HFFc6 (cell line): ENCODE measurements at regions not wholly inside any gene's neighbourhood (a gene's known extent, or its start where the extent isn't known, plus 50 kb on each side); places are given as distances from the start of the nearest gene placed in this dataset.

Experiments
- DNase-seq: peaks from one replicate; pipeline ENCODE4 v3.0.0-alpha.2; 2018
- H3K27ac Mint-ChIP-seq: 2 replicates; pipeline ENCODE4 v1.8.0; 2020; ENCODE audit warnings: mild to moderate bottlenecking, mixed read lengths
- H3K27me3 Mint-ChIP-seq: 2 replicates; pipeline ENCODE4 v1.8.0; 2021; ENCODE audit warnings: mild to moderate bottlenecking, moderate library complexity, mixed read lengths; ENCODE audit not compliant: insufficient read depth
- H3K36me3 Mint-ChIP-seq: 2 replicates; pipeline ENCODE4 v1.8.0; 2021; ENCODE audit warnings: low read depth, mixed read lengths
- H3K4me1 Mint-ChIP-seq: 2 replicates; pipeline ENCODE4 v1.8.0; 2020; ENCODE audit warnings: low read depth, mixed read lengths
- H3K4me3 Mint-ChIP-seq: 2 replicates; pipeline ENCODE4 v1.8.0; 2020; ENCODE audit warnings: mild to moderate bottlenecking, moderate library complexity, mixed read lengths
- H3K9me3 Mint-ChIP-seq: 2 replicates; pipeline ENCODE4 v1.8.0; 2020; ENCODE audit warnings: mild to moderate bottlenecking, mixed read lengths
- TF ChIP-seq, protein P1 (sequence below): fragments of 200-600 bp; sonication (generic); IDR thresholded peaks from 2 replicates; pipeline ENCODE4 v1.5.0; 2021; ENCODE audit warnings: antibody characterized with exemption, mild to moderate bottlenecking

DNA sequence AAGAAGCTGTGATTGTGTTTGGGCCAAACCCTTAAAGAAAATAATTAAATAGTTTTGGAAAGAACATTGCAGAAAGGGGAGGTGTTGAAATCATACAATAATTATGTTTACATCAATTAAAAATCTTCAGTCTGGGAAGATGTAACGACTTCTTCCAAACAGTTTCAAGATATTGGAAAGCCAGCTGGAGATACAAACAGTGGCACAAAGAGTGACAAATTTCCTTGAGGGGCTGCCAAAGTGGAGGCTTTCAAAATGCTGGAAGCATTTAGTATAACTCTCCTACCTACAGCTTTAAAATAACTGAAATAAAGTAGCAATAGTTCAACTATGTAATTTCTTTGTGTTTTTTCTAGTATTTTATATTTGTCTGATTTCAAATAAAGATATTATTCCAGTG, 405.0 kb downstream of the DNAJB9 start:
- no peaks in the 10 kb centered on the region for H3K4me1 Mint-ChIP-seq
- no peak for DNase-seq
- H3K27ac Mint-ChIP-seq = no peak overlapping the region
- H3K27me3 Mint-ChIP-seq = no peaks in the 10 kb centered on the region; the same call in 1 of the 2 replicates
- peaks cover 31% of the 10 kb centered on the region for H3K9me3 Mint-ChIP-seq
- TF ChIP-seq, protein P1, sequence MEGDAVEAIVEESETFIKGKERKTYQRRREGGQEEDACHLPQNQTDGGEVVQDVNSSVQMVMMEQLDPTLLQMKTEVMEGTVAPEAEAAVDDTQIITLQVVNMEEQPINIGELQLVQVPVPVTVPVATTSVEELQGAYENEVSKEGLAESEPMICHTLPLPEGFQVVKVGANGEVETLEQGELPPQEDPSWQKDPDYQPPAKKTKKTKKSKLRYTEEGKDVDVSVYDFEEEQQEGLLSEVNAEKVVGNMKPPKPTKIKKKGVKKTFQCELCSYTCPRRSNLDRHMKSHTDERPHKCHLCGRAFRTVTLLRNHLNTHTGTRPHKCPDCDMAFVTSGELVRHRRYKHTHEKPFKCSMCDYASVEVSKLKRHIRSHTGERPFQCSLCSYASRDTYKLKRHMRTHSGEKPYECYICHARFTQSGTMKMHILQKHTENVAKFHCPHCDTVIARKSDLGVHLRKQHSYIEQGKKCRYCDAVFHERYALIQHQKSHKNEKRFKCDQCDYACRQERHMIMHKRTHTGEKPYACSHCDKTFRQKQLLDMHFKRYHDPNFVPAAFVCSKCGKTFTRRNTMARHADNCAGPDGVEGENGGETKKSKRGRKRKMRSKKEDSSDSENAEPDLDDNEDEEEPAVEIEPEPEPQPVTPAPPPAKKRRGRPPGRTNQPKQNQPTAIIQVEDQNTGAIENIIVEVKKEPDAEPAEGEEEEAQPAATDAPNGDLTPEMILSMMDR = no peak
- no peak overlapping the region for H3K4me3 Mint-ChIP-seq
- no peaks in the 10 kb centered on the region for H3K36me3 Mint-ChIP-seq

DNA sequence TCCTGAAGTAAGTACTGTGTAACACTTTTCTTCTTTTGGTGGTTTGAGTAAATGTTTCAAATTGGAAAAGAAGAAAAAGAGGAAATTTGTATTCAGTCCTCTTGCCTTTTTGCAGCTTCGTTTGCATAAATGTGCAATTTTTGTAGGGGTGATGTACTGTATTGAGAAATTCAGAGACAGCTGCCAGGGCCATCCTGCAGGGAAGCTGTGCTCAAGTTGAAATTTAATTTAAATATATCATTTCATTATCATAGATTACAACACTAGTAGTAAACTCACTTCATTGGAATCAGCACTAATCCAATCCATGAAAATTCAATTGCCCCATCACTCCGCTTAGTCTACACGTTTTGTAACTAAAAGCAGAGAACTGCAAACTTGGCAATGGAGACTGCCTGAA, 415.4 kb downstream of the DNAJB9 start:
- no peak overlapping the region for H3K4me3 Mint-ChIP-seq
- no peaks in the 10 kb centered on the region for H3K27me3 Mint-ChIP-seq
- H3K27ac Mint-ChIP-seq = no peak overlapping the region
- H3K4me1 Mint-ChIP-seq = no peaks in the 10 kb centered on the region
- DNase-seq = no peak
- TF ChIP-seq, protein P1 = no peak
- H3K36me3 Mint-ChIP-seq = no peaks in the 10 kb centered on the region
- peaks cover 64% of the 10 kb centered on the region for H3K9me3 Mint-ChIP-seq

DNA sequence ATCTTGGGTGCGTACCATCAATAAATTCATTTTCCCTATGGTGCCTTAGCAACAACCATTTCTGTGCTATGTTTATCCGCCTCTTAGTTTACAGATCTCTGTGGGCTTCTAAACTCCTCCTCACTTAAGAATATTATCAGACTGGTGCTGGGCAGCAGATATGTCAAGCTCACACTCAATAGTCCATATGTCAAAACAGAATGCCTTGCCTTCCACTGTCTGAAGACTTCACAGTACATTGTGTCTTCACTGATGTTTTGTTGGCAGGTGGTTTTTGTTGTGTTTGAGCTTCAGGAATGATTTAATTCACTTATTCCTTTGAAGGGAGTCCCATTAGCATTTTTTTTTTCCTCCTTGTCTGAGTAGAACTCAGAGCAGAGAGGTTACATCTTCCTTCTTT, 419.6 kb downstream of the DNAJB9 start:
- no peak overlapping the region for H3K4me3 Mint-ChIP-seq
- no peak for DNase-seq
- no peaks in the 10 kb centered on the region for H3K36me3 Mint-ChIP-seq
- H3K9me3 Mint-ChIP-seq = peaks cover 45% of the 10 kb centered on the region
- no peaks in the 10 kb centered on the region for H3K27me3 Mint-ChIP-seq
- no peak overlapping the region for H3K27ac Mint-ChIP-seq
- no peaks in the 10 kb centered on the region for H3K4me1 Mint-ChIP-seq
- TF ChIP-seq, protein P1 = no peak

DNA sequence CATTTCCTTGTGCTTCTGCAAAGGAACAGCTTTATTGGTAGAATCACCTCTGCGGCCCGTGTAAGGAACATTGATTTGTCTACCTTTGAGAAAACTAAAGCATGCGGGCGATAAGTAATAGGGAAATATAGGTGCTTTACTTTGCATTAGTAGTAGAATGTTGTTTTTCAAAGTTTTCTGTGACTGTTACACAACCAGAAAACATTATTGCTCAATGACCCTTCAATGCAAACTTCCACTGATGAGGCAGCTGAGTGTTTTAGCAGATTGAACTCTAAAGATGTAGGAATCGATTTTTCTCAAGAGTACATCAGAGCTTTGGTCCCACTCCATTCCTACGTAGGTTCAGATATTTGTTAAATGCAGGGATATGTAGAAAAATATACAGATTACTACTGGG, 427.8 kb downstream of the DNAJB9 start:
- TF ChIP-seq, protein P1 = no peak
- H3K27me3 Mint-ChIP-seq = no peaks in the 10 kb centered on the region; the same call in 1 of the 2 replicates

DNA sequence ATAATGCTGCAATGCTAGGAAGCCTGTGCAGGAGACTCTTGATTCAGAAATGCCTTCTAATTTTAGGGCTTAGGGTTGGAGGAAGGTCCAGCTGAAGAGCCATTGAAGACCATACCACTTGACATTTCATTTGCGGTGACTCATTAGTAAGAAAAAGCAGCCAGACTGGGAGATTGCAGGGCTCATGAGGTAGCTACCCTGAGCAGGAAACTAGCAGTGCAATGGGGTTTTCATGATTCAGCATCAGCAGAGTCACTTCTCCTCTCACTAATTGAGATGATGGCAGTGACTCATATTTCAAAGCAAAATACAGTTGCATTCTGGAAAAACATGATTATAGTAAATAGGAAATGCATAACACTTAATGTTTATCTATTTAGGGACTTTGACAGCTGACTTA, 434.1 kb downstream of the DNAJB9 start:
- H3K4me3 Mint-ChIP-seq = no peak overlapping the region
- TF ChIP-seq, protein P1 = no peak
- H3K27ac Mint-ChIP-seq = no peak overlapping the region
- no peaks in the 10 kb centered on the region for H3K4me1 Mint-ChIP-seq
- H3K9me3 Mint-ChIP-seq = peaks cover 35% of the 10 kb centered on the region
- DNase-seq = no peak
- H3K27me3 Mint-ChIP-seq = peaks cover 1% of the 10 kb centered on the region; the same call in 1 of the 2 replicates
- H3K36me3 Mint-ChIP-seq = no peaks in the 10 kb centered on the region

More for the DNA sequence above, 427.8 kb downstream of the DNAJB9 start:
- Mint-ChIP-seq H3K4me1 (no peaks in the 10 kb centered on the region), H3K36me3 (no peaks in the 10 kb centered on the region), H3K4me3 (no peak overlapping the region), H3K27ac (no peak overlapping the region), H3K9me3 (peaks cover 50% of the 10 kb centered on the region)
- DNase-seq = no peak

DNA sequence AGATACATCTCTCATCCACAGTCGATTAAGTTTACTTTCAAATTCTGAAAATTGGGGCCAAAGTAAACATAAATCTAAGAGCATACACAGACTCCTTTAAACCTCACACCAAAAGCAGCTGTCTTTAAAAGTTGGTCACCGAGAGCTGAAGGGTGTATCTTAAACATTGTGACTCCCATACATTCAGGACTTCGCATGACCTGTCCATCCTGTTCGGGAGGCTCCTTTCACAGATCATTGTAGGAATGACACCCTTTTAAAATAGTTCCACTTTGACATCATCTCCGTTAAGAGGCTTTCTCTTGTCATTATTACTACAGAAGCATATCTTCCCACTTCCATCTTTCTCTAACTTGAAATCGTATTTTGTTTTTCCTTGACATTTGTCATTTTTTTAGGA, 440.0 kb downstream of the DNAJB9 start:
- no peaks in the 10 kb centered on the region for H3K4me1 Mint-ChIP-seq
- H3K27me3 Mint-ChIP-seq = no peaks in the 10 kb centered on the region
- no peak for DNase-seq
- H3K9me3 Mint-ChIP-seq = peaks cover 22% of the 10 kb centered on the region
- TF ChIP-seq, protein P1 = no peak
- no peak overlapping the region for H3K4me3 Mint-ChIP-seq
- no peaks in the 10 kb centered on the region for H3K36me3 Mint-ChIP-seq
- no peak overlapping the region for H3K27ac Mint-ChIP-seq
